ENCODE measurements at regions not wholly inside any gene's neighbourhood (a gene's known extent, or its start where the extent isn't known, plus 50 kb on each side); places are given as distances from the start of the nearest gene placed in this dataset.

GRCh38 chr1:221264848-221265247, 385.6 kb downstream of the HLX start:
- peaks cover 0 to 9% (median 2%) of the 10 kb centered on the region in 6 donors for H3K4me1 ChIP-seq
- intact Hi-C loops (cut with DNase I; ENCODE audit: low total_unique reads): loop anchor here (2.0 to 10.0 kb wide), 2 partner anchors 170 to 480 kb away; partner anchors contain the start of gene DUSP10
- WGBS, 5 donors: 72 to 85% (median 81%) methylated on average over 5 of the region's 5 CpGs
- no peak for DNase-seq
- H3K9me3 ChIP-seq: peaks cover 0 to 11% (median 0%) of the 10 kb centered on the region in 8 donors
- H3K27ac ChIP-seq: peak overlapping the region in 7 of 8 donors; percentile 36 to 68 (median 64)
- H3K4me3 ChIP-seq: no peak overlapping the region
- H3K27me3 ChIP-seq (replicated peaks in 1 of 7): peaks cover 0 to 5% (median 0%) of the 10 kb centered on the region in 7 donors
- TF ChIP-seq CTCF (IDR thresholded peaks at IDR 0.05 in 8 of 11, conservative IDR thresholded peaks at IDR 0.05 in 3 of 11): no peak
- no peak for TF ChIP-seq POLR2AphosphoS5 (IDR thresholded peaks at IDR 0.05)
- no peak for TF ChIP-seq POLR2A (IDR thresholded peaks at IDR 0.05)
- no peaks in the 10 kb centered on the region for H3K36me3 ChIP-seq

- Histone ChIP-seq H3K27me3 (replicated peaks in 1 of 7) (no peaks in the 10 kb centered on the region), H3K9me3 (peaks cover 0 to 4% (median 0%) of the 10 kb centered on the region in 8 donors), H3K4me3 (no peak overlapping the region), H3K27ac (no peak overlapping the region), H3K36me3 (no peaks in the 10 kb centered on the region), H3K4me1 (peaks cover 0 to 9% (median 2%) of the 10 kb centered on the region in 6 donors)
- TF ChIP-seq POLR2A (IDR thresholded peaks at IDR 0.05) (no peak), CTCF (IDR thresholded peaks at IDR 0.05 in 8 of 11, conservative IDR thresholded peaks at IDR 0.05 in 3 of 11) (no peak), POLR2AphosphoS5 (IDR thresholded peaks at IDR 0.05) (no peak)
- WGBS, 5 donors: 78 to 98% (median 86%) methylated on average over 1 of the region's 1 CpG
- no peak for DNase-seq
- intact Hi-C loops (cut with DNase I; ENCODE audit: low total_unique reads): loop anchor here (10.0 kb wide), 1 partner anchor 477 kb away; the partner anchor contains the start of gene DUSP10
Observed at GRCh38 chr1:221268295-221268694, 389.1 kb downstream of the HLX start.

- 88 to 97% (median 90%) methylated on average over 5 of the region's 5 CpGs for WGBS, 5 donors
- Histone ChIP-seq H3K9me3 (no peaks in the 10 kb centered on the region), H3K27ac (no peak overlapping the region), H3K36me3 (no peaks in the 10 kb centered on the region), H3K4me1 (no peaks in the 10 kb centered on the region), H3K27me3 (replicated peaks in 1 of 7) (no peaks in the 10 kb centered on the region), H3K4me3 (no peak overlapping the region)
- no peak for TF ChIP-seq POLR2AphosphoS5 (IDR thresholded peaks at IDR 0.05)
- TF ChIP-seq CTCF (IDR thresholded peaks at IDR 0.05 in 8 of 11, conservative IDR thresholded peaks at IDR 0.05 in 3 of 11): no peak
- no peak for TF ChIP-seq POLR2A (IDR thresholded peaks at IDR 0.05)
- no peak for DNase-seq
- intact Hi-C loops (cut with DNase I; ENCODE audit: low total_unique reads): no loop called here
Observed at GRCh38 chr1:221271701-221272100, 392.5 kb downstream of the HLX start.

GRCh38 chr1:221272940-221273339, 393.7 kb downstream of the HLX start:
- no peaks in the 10 kb centered on the region for H3K4me1 ChIP-seq
- no peak for TF ChIP-seq POLR2AphosphoS5 (IDR thresholded peaks at IDR 0.05)
- no peak for TF ChIP-seq POLR2A (IDR thresholded peaks at IDR 0.05)
- TF ChIP-seq CTCF (IDR thresholded peaks at IDR 0.05 in 8 of 11, conservative IDR thresholded peaks at IDR 0.05 in 3 of 11): no peak
- 86 to 95% (median 90%) methylated on average over 3 of the region's 3 CpGs for WGBS, 5 donors
- intact Hi-C loops (cut with DNase I; ENCODE audit: low total_unique reads): no loop called here
- no peaks in the 10 kb centered on the region for H3K9me3 ChIP-seq
- no peaks in the 10 kb centered on the region for H3K36me3 ChIP-seq
- H3K4me3 ChIP-seq: no peak overlapping the region
- no peak for DNase-seq
- H3K27me3 ChIP-seq (replicated peaks in 1 of 7): no peaks in the 10 kb centered on the region
- no peak overlapping the region for H3K27ac ChIP-seq

Data from spleen (tissue), 11 donors.